NCI-H128 (cell line): ENCODE measurements at regions not wholly inside any gene's neighbourhood (a gene's known extent, or its start where the extent isn't known, plus 50 kb on each side); places are given as distances from the start of the nearest gene placed in this dataset.
"Not testable (repeated sequence)": the region's sequence is repeated elsewhere in the genome, so short reads cannot be mapped to it uniquely, and the experiment has no call there.

Experiments
- DNase-seq: peaks from one replicate; lab custom pipeline; 2025; ENCODE audit not compliant: unreplicated experiment; lab: John Stamatoyannopoulos, UW

DNA sequence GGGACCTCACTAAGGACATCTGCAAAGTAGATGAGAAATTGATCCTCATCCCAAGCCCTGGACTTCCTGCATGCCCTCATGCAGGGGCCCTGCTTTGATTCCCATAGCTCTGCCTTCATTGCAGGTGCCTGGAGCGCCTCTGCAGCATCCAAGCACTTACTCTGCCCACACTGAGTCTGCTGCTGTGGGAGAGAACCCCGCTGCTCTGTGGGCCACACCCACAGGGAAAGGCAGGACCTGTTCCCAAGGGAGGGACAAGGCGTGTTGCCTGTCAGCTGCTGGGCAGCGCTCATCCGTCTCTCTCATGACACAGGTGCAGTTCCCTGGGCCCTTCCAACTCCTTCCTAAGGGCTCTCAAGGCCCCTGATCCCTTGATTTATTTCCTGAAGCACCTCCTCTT, 266.8 kb upstream of the SMIM21 start:
- no peak for DNase-seq

DNA sequence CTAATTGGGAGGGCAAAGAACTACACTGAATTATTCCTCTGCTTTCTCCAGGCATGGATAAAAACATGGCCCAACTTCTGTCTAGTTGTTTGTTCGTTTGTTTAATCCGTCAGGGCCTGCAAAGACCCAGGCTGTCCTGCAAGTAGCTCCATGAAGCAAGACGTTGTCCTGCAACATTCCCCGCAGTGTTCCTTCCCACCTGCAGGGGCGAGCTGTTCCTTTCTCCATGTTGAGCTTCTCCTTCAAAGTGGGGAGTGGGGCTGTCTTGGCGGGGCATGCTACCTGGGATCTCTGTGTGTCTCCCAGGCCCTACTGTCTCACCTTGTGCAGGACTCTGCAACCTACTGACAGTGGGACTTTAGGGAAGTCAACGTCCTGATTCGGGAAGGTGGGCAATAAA, 264.0 kb upstream of the SMIM21 start:
- no peak for DNase-seq

DNA sequence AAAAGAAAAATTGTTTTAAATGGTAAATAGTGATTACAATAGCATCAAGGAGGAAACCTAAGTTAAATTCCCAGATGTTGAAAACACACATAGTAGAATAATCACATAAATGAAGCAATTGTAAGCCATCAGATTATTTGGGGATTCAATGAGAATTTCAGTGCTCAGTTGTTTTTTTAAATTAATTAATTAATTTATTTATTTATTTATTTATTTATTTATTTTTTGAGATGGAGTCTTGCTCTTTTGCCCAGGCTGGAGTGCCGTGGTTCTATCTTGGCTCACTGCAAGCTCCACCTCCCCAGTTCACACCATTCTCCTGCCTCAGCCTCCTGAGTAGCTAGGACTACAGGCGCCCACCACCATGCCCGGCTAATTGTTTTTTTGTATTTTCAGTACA, 262.8 kb upstream of the SMIM21 start:
- DNase-seq = not testable (repeated sequence)

DNA sequence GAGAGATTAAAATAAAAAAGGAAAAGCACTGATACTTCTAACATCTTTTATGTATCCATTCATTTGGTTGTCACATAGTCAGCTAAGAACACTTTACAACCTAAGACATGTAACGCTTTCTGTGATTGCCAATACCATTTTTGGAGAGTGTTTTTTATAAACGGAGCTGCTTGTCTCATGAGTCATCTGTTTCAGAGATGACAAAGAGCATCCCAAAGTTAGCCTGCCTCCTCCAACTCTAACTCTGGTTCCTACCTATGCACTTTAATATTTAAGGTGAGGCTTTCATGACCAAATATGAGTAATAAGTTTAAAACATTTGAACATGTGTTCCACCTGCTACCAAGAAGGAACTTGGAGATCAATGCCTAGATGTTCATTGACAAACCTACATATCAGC, 260.1 kb upstream of the SMIM21 start:
- DNase-seq = no peak

DNA sequence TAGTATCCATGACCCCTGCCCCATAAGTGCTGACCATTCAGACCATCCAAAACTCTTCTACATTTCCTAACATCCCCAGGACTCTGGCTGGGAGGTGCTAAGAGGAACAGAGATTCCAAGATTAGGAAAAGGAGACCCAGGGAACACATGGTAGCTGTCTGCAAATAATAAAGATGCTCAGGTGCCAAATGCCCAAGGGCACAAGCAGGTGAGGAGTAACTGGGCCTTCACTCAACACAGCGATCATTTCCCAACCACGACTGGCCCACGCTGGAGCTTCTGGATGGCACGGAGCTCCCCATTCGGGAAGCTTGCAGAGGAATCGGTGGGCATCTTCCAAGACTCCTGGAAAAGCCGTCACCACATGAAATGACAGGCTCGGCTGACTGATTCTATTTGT, 255.9 kb upstream of the SMIM21 start:
- DNase-seq = no peak

DNA sequence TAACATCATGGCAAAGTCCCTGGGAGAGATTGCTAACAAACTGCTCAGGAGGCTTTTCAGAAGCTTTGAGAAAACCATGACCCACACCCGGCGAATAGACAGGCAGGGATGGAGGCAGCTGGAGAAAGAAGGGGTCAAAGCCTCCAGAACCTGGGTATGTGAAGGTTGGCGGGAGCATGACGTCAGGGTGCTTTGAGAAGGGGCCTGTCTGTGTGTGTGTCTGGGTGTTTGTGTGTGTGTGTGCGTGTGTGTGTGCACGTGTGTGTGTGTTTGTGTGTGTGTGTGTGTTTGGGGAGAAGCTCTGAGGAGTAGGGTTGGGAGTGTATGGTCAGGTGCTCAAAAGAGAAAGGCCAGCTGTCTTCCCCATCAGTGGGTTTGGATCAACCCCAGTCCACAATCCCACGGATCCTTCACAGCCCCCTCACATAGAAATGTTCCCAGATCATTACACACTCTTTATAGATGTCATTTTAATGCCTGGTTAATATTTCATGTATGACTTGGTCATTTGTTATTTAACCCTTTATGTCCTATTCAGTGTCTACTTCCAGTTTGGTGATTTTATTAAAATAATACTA, 254.1 kb upstream of the SMIM21 start:
- no peak for DNase-seq

DNA sequence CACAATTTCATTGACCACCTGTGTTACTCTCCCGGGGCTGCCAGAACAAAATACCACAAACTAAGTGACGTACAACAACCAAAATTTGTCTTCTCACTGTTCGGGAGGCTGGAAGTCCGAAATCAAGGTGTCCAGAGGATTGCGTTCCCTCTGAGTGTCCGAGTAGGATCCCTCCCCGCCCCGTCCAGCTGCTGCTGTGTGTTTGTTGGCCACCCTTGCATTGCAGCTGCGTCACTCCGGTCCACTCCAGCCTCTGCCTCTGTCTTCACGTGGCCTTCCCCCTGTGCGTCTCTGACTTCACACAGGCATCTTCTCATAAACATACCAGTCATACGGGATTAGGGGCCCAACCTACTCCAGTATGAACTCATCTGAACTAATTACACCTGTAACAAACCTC, 251.8 kb upstream of the SMIM21 start:
- no peak for DNase-seq

DNA sequence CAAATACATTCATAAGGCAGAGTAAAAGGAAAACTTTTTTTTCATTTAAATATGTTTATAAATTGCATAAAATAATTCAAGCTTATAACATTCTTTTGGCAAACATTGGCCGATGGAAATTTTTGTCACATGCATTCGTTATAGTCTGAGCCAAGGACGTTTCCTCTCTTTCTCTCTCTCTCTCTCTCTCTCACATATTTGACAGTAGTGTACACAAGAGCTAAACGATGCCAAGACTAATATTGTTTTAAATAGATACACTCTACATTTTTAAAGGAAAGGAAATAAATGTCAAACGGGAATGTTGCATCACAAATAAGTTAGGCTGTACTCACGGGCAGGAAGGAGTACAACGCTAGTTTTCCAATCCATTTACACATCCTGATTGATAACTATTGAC, 251.1 kb upstream of the SMIM21 start:
- DNase-seq = no peak

DNA sequence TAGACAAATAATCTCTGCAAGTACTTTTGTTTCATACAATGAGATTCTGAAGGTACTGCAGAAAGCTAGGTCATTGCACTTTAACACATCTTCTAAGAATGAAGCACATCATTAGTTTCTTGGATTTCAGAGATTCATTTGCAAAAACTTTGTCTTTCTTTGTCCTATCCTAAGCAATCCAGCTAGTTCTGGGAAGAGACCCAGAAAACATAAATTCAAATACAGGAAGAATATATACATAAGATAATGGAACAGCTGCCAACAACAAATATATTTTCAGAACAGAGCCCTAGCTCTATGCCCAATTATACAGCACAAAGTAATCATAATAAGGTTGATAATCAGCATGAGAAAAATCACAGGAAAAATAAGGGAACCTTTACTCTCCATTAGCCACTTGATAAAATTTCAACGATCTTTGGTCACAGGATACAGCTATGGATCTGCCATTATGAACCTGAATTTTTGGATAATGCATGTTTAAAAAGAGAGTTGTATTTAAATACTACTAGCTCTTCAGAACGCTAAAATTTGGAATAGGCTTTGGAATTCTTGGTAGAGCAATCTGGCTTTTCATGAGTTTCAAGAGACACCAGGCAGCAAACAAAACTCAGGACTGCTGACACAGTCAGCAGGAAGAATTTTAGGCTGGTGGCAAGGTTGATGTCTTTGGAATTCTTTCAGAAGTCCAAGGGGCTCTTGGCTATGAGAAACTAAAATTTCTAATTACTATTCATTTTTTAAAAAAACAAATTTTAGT, 250.4 kb upstream of the SMIM21 start:
- DNase-seq = no peak

DNA sequence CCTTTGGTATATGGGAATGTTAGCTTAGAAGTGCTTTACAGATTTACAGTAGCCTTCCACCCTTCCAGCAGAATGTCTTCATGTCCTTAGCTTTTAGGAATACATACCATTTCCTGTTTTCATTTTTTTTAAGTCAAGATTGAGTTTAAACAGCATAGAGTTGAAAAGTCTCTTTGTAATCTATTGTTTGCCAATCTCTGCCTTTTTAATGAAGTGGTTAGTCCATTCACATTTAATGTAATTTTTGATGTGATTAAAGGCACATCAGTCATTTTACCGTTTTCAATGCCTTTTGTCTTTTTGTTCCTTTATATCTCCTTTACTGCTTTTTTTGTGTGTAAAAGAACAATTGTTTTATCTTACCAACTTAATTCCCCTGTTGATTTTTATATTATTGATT, 233.4 kb upstream of the SMIM21 start:
- no peak for DNase-seq

DNA sequence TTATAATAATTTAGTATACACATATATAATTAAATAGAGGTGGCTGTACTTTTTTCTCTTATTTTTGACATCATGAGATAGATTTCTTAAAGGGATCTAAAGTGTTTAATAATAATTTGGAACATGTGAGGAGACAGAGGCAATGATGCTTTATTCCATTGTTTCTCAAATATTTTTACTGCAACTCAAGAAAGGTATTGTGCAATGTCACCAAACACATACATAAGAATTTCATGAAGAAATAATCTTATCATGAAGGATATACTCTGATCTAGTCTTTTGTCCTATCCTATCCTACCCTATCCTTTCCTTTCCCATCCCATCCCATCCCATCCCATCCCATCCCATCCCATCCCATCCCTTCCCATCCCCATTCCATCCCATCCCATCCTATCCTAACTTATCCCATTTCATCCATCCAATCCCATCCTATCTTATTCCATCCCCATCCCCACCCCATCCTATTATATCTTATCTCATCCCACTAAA, 232.1 kb upstream of the SMIM21 start:
- DNase-seq = no peak

DNA sequence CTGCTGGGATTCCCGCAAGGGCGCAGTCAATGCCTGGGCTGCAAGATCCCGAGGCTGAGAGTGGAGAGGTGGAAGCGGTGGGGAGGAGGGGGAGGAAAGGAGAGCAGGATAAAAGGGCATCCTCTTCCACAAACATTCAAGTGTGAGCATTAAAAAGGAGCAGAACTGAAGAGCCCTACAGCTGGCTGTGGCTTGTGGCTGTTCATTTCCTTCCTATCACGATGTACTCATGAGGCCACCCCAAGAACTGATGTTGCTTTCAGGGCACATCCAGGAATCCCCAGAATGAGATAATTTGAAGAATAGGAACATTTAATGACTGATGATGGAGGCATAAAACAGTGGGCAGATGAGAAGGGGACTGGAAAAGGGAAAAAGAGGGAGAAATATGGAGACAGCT, 230.8 kb upstream of the SMIM21 start:
- no peak for DNase-seq

DNA sequence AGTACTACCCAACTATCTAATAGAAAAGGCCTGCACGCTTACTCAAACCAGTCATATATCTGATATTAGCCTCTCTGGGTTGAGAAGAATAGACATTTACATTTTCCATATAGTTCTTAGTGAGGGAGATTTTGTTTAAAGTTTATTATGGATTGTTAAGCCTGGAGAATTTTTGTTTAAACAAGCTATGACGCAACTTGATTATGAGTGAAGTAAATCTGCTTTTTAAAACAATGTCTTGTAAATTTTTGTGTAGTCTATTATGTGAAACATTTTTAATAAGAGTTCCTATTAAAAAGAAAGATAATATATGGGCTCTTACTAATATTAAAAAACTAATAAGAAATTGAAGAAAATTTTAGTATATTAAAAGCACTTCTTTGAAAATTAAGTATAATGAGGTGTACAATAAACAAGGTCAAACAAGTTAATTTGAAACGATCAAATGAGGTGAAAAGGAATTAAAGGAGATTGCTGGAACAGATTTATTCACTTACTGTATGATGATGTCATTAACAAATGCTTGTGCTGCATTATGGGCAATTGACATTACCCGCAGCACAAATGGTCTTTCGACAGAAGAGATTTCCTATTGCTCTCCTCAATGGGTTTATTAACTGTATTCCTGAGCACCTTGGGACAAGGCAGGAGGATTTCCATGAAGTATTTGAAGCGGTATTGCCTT, 229.2 kb upstream of the SMIM21 start:
- DNase-seq = no peak

DNA sequence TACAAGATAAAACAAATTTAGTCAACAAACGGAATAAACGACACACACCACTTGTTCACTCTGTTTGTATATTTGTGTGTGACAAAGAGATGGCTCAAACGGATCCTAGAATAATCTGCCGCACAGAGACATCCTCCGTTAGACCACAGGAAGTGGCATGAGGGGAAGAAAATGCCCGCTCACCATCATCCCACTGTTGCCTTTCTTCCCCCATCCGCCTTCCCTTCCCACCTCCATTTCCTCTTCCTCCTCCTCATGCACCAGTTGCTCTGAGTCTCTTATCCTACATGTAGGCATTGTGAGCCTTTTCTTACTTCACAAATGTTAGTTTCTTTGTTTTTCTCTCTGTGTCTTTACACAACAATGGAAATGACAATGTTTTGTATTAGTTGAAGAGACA, 228.5 kb upstream of the SMIM21 start:
- DNase-seq = no peak

DNA sequence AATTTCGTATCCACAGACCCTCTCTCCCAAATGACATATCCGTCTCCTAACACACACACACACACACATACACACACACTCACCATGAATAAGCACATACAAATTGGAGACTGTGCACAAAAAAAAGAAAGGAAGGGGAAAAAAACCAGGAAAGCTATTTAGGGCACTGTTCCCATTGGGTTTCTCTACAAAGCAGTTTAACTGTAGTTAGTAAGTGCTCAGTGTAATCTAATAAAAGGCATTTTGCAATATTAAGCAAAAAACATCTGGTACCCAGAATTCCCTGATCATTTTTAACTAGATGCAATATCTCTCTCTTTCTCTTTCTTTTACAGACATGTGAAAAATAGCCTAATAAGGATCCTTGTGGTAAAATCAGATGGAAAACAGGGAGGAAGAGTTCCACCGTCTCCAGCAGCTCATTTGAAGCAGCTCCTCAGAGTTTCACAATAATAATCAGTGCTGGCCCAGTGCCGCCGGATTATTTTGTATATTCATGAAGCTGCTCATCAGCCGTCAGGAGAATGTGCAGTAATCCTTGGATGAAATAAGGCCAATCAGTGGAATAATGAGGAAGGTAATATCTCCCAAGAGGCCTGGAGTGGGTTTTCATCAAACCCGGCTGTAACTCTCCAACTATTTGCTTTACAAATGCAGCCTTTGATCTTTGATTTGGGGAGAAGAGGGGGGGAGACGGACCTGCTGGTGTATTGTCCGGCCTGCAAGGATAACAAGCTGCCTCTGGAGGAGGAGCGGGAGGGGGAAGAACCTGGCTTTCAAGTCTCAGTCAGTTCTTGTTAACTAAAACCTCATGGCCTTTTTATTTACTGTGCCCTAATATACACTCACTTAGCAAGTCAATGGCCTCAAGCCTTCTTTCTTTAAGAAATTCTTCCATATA, 227.6 kb upstream of the SMIM21 start:
- no peak for DNase-seq

DNA sequence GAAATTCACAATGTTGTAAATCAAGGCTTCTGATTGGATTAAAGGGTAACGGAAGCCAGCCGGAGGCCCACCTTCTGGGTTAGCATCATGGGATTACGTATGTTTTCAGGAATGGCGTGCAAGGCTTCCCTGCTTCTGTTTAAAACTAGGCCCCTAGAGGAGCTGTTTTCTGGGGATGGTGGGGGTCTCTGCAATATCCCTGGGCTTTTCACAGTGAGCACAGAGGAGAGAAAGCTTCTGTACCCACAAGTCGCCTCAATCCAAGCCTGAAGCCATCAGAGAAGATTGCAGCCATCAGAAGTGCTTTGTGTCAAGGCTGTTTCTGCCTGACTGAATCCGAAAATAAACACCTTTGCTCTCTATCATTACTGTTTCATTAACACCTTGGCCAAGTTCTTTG, 226.9 kb upstream of the SMIM21 start:
- DNase-seq = no peak

DNA sequence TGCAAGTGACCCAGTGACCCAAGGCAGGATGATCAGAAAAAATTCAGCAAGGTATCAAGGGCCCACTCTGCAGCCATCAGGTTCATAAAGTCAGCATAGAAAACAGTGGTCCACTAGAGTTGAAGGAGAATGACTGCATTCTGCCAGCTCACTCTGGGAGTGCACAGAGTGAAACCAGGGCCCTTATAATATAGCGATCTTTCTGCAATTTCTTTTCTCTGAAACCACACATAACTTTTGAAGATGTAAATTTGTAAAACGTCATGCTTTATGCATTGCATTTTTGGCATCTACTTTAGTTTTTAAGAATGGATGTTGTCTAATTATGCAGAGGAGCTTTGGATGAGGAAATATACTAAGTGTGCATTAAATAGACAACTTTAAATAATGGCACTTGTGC, 225.0 kb upstream of the SMIM21 start:
- DNase-seq = no peak

DNA sequence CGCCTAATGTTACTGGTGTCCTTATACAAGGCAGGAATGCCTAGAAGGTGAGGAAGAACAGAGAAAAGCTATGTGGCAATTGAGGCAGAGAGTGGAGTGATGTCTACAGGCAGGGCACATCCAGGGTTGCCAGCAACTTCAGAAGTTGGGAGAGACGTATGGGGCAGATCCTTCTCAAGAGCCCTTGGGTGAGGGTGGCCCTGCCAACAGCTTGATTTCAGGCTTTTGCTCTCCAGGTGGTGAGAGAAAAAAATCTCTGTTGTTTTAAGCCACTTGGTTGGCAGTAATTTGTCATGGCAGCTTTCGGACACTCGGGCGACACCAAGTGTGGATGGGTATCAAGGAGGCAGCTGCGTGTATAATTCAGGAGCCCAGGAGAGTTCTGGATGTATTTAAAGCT, 217.4 kb upstream of the SMIM21 start:
- DNase-seq = no peak

DNA sequence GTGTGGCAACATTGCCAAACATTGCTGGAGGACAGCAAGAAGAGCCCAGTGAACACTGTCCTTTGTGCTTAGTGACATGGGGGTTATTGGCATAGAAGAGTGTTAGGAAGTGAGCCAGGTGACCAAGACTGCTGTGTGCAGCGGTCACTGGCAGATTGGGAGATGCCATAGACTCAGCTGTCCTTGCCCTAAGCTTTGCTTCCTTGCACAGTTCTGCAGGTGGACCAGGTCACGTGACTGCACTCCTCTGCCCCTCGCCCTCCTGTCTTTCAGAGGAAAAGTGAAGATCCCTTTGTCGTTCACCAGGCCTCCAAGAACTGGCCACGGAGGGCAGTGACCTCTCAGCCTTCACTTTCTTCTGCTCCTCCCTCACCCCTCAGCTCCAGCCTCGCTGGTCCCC, 215.6 kb upstream of the SMIM21 start:
- no peak for DNase-seq

DNA sequence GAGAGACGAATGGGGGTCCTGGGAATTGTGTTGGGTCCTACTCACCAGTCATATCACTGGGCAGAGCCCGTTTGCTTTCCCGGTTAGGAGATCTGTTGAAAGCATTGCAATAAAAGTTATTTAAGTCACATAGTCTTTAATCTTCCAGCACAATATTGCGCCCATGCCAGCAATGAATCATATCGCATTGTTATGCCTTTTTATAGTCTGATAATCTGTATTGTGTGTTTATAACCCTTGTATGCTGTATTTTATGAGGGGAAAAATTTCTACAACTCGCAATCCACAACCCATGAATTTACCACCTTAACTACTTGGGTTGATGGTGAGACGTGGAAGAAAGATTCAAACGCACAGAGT, 211.9 kb upstream of the SMIM21 start:
- DNase-seq = no peak

DNA sequence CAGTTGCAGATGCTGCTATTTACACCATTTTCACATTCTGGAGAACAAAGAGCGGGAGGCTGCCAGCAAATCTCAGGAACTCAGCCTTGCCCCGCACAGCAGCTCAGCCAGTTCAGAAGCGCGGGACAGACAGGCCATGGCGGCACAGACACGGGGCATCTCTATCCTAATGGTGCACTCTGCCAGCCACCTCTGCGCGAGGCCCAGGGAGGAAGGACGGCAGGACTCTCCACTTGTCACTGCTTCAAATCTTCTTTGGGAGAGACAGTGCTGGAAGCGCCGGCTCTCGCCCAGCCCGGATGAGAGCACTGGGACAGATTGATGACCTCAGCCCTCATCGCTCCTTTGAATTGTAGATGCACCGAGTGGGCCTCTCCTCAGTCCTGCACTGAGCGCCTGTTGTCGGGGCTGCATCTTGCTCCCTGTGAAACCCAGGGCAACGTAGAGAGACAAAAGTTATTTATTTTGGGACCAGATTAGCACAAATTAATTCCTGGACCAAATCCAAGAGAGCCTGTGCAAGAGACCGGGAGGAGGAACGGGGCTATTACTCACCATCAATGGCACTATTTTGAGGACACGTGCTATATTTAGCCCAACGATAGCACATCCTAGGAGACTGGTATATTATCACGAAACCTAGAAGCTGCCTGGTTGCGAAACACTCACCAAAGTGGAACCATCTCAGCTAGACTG, 211.4 kb upstream of the SMIM21 start:
- DNase-seq = no peak
